ENCODE measurements at regions not wholly inside any gene's neighbourhood (a gene's known extent, or its start where the extent isn't known, plus 50 kb on each side); places are given as distances from the start of the nearest gene placed in this dataset.

GRCh38 chr22:49566693-49567092 lies 261.0 kb downstream of the BRD1 start:
- no peaks in the 10 kb centered on the region for H3K36me3 ChIP-seq (ENCODE audit: insufficient read depth, low read length)
- DNase-seq (ENCODE audit: low read depth, low spot score), result no peak
- no peak overlapping the region for H3K4me3 ChIP-seq
- H3K9ac ChIP-seq (ENCODE audit: insufficient read length), result no peak overlapping the region
- no peak for TF ChIP-seq EZH2 (IDR thresholded peaks at IDR 0.05)
- TF ChIP-seq FOXP2 (optimal IDR thresholded peaks at IDR 0.05; ENCODE audit: control extremely low read depth, extremely low read length, insufficient read depth), result no peak
- TF ChIP-seq POLR2AphosphoS5 (IDR thresholded peaks at IDR 0.05; ENCODE audit: borderline replicate concordance, low read depth, low read length), result no peak
- H3K27ac ChIP-seq, result no peak overlapping the region
- H3K9me3 ChIP-seq (ENCODE audit: low read depth, low read length), result no peaks in the 10 kb centered on the region

GRCh38 chr22:49566141-49566541 lies 261.5 kb downstream of the BRD1 start:
- DNase-seq (ENCODE audit: low read depth, low spot score), result no peak
- TF ChIP-seq FOXP2 (optimal IDR thresholded peaks at IDR 0.05; ENCODE audit: control extremely low read depth, extremely low read length, insufficient read depth) (no peak), EZH2 (IDR thresholded peaks at IDR 0.05) (no peak), POLR2AphosphoS5 (IDR thresholded peaks at IDR 0.05; ENCODE audit: borderline replicate concordance, low read depth, low read length) (no peak)
- Histone ChIP-seq H3K9me3 (ENCODE audit: low read depth, low read length) (no peaks in the 10 kb centered on the region), H3K4me3 (no peak overlapping the region), H3K27ac (no peak overlapping the region), H3K9ac (ENCODE audit: insufficient read length) (no peak overlapping the region), H3K36me3 (ENCODE audit: insufficient read depth, low read length) (no peaks in the 10 kb centered on the region)

GRCh38 chr22:49565516-49565855 lies 262.2 kb downstream of the BRD1 start:
- Histone ChIP-seq H3K9ac (ENCODE audit: insufficient read length) (no peak overlapping the region), H3K27ac (no peak overlapping the region), H3K4me3 (no peak overlapping the region), H3K36me3 (ENCODE audit: insufficient read depth, low read length) (no peaks in the 10 kb centered on the region), H3K9me3 (ENCODE audit: low read depth, low read length) (no peaks in the 10 kb centered on the region)
- TF ChIP-seq POLR2AphosphoS5 (IDR thresholded peaks at IDR 0.05; ENCODE audit: borderline replicate concordance, low read depth, low read length), result no peak
- no peak for TF ChIP-seq FOXP2 (optimal IDR thresholded peaks at IDR 0.05; ENCODE audit: control extremely low read depth, extremely low read length, insufficient read depth)
- TF ChIP-seq EZH2 (IDR thresholded peaks at IDR 0.05), result no peak
- DNase-seq (ENCODE audit: low read depth, low spot score), result no peak

- TF ChIP-seq FOXP2 (optimal IDR thresholded peaks at IDR 0.05; ENCODE audit: control extremely low read depth, extremely low read length, insufficient read depth) (no peak), EZH2 (IDR thresholded peaks at IDR 0.05) (no peak)
- no peak for DNase-seq (ENCODE audit: low read depth, low spot score)
- H3K36me3 ChIP-seq (ENCODE audit: insufficient read depth, low read length), result no peaks in the 10 kb centered on the region
- no peak overlapping the region for H3K9ac ChIP-seq (ENCODE audit: insufficient read length)
- H3K27ac ChIP-seq, result no peak overlapping the region
- no peak overlapping the region for H3K4me3 ChIP-seq
- no peaks in the 10 kb centered on the region for H3K9me3 ChIP-seq (ENCODE audit: low read depth, low read length)
These were observed 262.8 kb downstream of the BRD1 start for GRCh38 chr22:49564666-49565515.

GRCh38 chr22:49564054-49564453 lies 263.6 kb downstream of the BRD1 start:
- Histone ChIP-seq H3K9ac (ENCODE audit: insufficient read length) (no peak overlapping the region), H3K9me3 (ENCODE audit: low read depth, low read length) (no peaks in the 10 kb centered on the region), H3K4me3 (no peak overlapping the region), H3K36me3 (ENCODE audit: insufficient read depth, low read length) (no peaks in the 10 kb centered on the region), H3K27ac (no peak overlapping the region)
- no peak for TF ChIP-seq FOXP2 (optimal IDR thresholded peaks at IDR 0.05; ENCODE audit: control extremely low read depth, extremely low read length, insufficient read depth)
- TF ChIP-seq POLR2AphosphoS5 (IDR thresholded peaks at IDR 0.05; ENCODE audit: borderline replicate concordance, low read depth, low read length), result no peak
- no peak for TF ChIP-seq EZH2 (IDR thresholded peaks at IDR 0.05)
- DNase-seq (ENCODE audit: low read depth, low spot score), result no peak

GRCh38 chr22:49562685-49563249 lies 264.9 kb downstream of the BRD1 start:
- DNase-seq (ENCODE audit: low read depth, low spot score), result no peak
- no peak for TF ChIP-seq FOXP2 (optimal IDR thresholded peaks at IDR 0.05; ENCODE audit: control extremely low read depth, extremely low read length, insufficient read depth)
- no peak for TF ChIP-seq EZH2 (IDR thresholded peaks at IDR 0.05)
- no peak for TF ChIP-seq POLR2AphosphoS5 (IDR thresholded peaks at IDR 0.05; ENCODE audit: borderline replicate concordance, low read depth, low read length)

GRCh38 chr22:49561976-49562375 lies 265.7 kb downstream of the BRD1 start:
- no peaks in the 10 kb centered on the region for H3K9me3 ChIP-seq (ENCODE audit: low read depth, low read length)
- H3K4me3 ChIP-seq, result no peak overlapping the region
- no peaks in the 10 kb centered on the region for H3K36me3 ChIP-seq (ENCODE audit: insufficient read depth, low read length)
- H3K27ac ChIP-seq, result no peak overlapping the region
- H3K9ac ChIP-seq (ENCODE audit: insufficient read length), result no peak overlapping the region
- TF ChIP-seq FOXP2 (optimal IDR thresholded peaks at IDR 0.05; ENCODE audit: control extremely low read depth, extremely low read length, insufficient read depth) (no peak), POLR2AphosphoS5 (IDR thresholded peaks at IDR 0.05; ENCODE audit: borderline replicate concordance, low read depth, low read length) (no peak), EZH2 (IDR thresholded peaks at IDR 0.05) (no peak)
- no peak for DNase-seq (ENCODE audit: low read depth, low spot score)

More at GRCh38 chr22:49562685-49563249, 264.9 kb downstream of the BRD1 start:
- Histone ChIP-seq H3K9me3 (ENCODE audit: low read depth, low read length) (no peaks in the 10 kb centered on the region), H3K36me3 (ENCODE audit: insufficient read depth, low read length) (no peaks in the 10 kb centered on the region), H3K9ac (ENCODE audit: insufficient read length) (no peak overlapping the region), H3K27ac (no peak overlapping the region), H3K4me3 (no peak overlapping the region)

- TF ChIP-seq FOXP2 (optimal IDR thresholded peaks at IDR 0.05; ENCODE audit: control extremely low read depth, extremely low read length, insufficient read depth) (no peak), POLR2AphosphoS5 (IDR thresholded peaks at IDR 0.05; ENCODE audit: borderline replicate concordance, low read depth, low read length) (no peak)
- DNase-seq (ENCODE audit: low read depth, low spot score), result no peak
- no peaks in the 10 kb centered on the region for H3K9me3 ChIP-seq (ENCODE audit: low read depth, low read length)
- no peak overlapping the region for H3K27ac ChIP-seq
- no peaks in the 10 kb centered on the region for H3K36me3 ChIP-seq (ENCODE audit: insufficient read depth, low read length)
- no peak overlapping the region for H3K9ac ChIP-seq (ENCODE audit: insufficient read length)
- no peak overlapping the region for H3K4me3 ChIP-seq
These were observed 266.3 kb downstream of the BRD1 start for GRCh38 chr22:49561338-49561737.
